ENCODE measurements at regions not wholly inside any gene's neighbourhood (a gene's known extent, or its start where the extent isn't known, plus 50 kb on each side); places are given as distances from the start of the nearest gene placed in this dataset.

GRCh38 chr5:44884036-44884435 lies 75.3 kb downstream of the MRPS30 start:
- no peaks in the 10 kb centered on the region for H3K27me3 ChIP-seq (replicated peaks in 1 of 4; ENCODE audit: control extremely low read depth in 1 of 4, control insufficient read depth in 3 of 4, insufficient read depth in 4 of 4, low read length in 3 of 4)
- H3K27me3 Mint-ChIP-seq, result no peaks in the 10 kb centered on the region
- no peak overlapping the region for H3K9ac ChIP-seq (ENCODE audit: low read length)
- no peaks in the 10 kb centered on the region for H3K36me3 ChIP-seq (replicated peaks in 1 of 2; ENCODE audit: control extremely low read depth in 1 of 2, control insufficient read depth in 1 of 2, extremely low read depth in 1 of 2, insufficient read depth in 2 of 2, low read length in 1 of 2)
- no peak overlapping the region for H2AFZ ChIP-seq (ENCODE audit: insufficient read depth, low read depth, low read length, poor library complexity, severe bottlenecking)
- intact Hi-C loops (cut with micrococcal nuclease), result no loop called here
- H3K9me3 Mint-ChIP-seq (ENCODE audit: insufficient read depth), result peaks cover 5% of the 10 kb centered on the region
- TF ChIP-seq CTCF (IDR thresholded peaks at IDR 0.05), result no peak
- no peak for TF ChIP-seq EZH2 (IDR thresholded peaks at IDR 0.05; ENCODE audit: borderline replicate concordance, insufficient read depth, low read depth, low read length, poor library complexity, severe bottlenecking)
- ATAC-seq (ENCODE audit: low read depth), result no peak
- H3K27ac Mint-ChIP-seq, result no peak overlapping the region
- DNase-seq, result no peak
- H3K4me1 ChIP-seq (ENCODE audit: control insufficient read depth in 2 of 2, insufficient read depth in 2 of 2, low read length in 2 of 2), result no peaks in the 10 kb centered on the region
- H4K20me1 ChIP-seq (ENCODE audit: control insufficient read depth, insufficient read depth, low read length, poor library complexity, severe bottlenecking), result no peaks in the 10 kb centered on the region
- H3K4me3 Mint-ChIP-seq, result no peak overlapping the region
- H3K79me2 ChIP-seq (ENCODE audit: control insufficient read depth, insufficient read depth, low read length), result no peaks in the 10 kb centered on the region
- peaks cover 0 to 9% (median 0%) of the 10 kb centered on the region in 3 donors for H3K9me3 ChIP-seq (ENCODE audit: control extremely low read depth in 1 of 3, control insufficient read depth in 2 of 3, insufficient read depth in 1 of 3, low read length in 2 of 3)
- no peaks in the 10 kb centered on the region for H3K4me1 Mint-ChIP-seq
- WGBS (ENCODE audit: insufficient coverage), result 100% methylated on average over 20 of the region's 26 CpGs
- ChIA-PET POLR2A (no interaction called here), CTCF (no interaction called here)
- H3K4me3 ChIP-seq (ENCODE audit: control extremely low read depth in 1 of 5, extremely low read depth in 1 of 5, insufficient read depth in 1 of 5, low read depth in 2 of 5, low read length in 4 of 5), result no peak overlapping the region
- no peak overlapping the region for H3K4me2 ChIP-seq (replicated peaks; ENCODE audit: low read depth, low read length, poor library complexity, severe bottlenecking)
- H3K27ac ChIP-seq (ENCODE audit: low read length in 2 of 2), result no peak overlapping the region

- H3K27me3 ChIP-seq (replicated peaks in 1 of 4; ENCODE audit: control extremely low read depth in 1 of 4, control insufficient read depth in 3 of 4, insufficient read depth in 4 of 4, low read length in 3 of 4), result no peaks in the 10 kb centered on the region
- H3K9me3 Mint-ChIP-seq (ENCODE audit: insufficient read depth), result peaks cover 5% of the 10 kb centered on the region
- no CpG with 5 or more reads among the region's 1 CpG for WGBS (ENCODE audit: insufficient coverage)
- no peak overlapping the region for H3K9ac ChIP-seq (ENCODE audit: low read length)
- no peaks in the 10 kb centered on the region for H3K4me1 ChIP-seq (ENCODE audit: control insufficient read depth in 2 of 2, insufficient read depth in 2 of 2, low read length in 2 of 2)
- TF ChIP-seq EZH2 (IDR thresholded peaks at IDR 0.05; ENCODE audit: borderline replicate concordance, insufficient read depth, low read depth, low read length, poor library complexity, severe bottlenecking), result no peak
- TF ChIP-seq CTCF (IDR thresholded peaks at IDR 0.05), result no peak
- H3K27ac Mint-ChIP-seq, result no peak overlapping the region
- CTCF ChIA-PET, result no interaction called here
- H3K4me3 ChIP-seq (ENCODE audit: control extremely low read depth in 1 of 5, extremely low read depth in 1 of 5, insufficient read depth in 1 of 5, low read depth in 2 of 5, low read length in 4 of 5), result no peak overlapping the region
- H3K9me3 ChIP-seq (ENCODE audit: control extremely low read depth in 1 of 3, control insufficient read depth in 2 of 3, insufficient read depth in 1 of 3, low read length in 2 of 3), result peaks cover 0 to 9% (median 0%) of the 10 kb centered on the region in 3 donors
- no peaks in the 10 kb centered on the region for H3K4me1 Mint-ChIP-seq
- H3K27me3 Mint-ChIP-seq, result no peaks in the 10 kb centered on the region
- intact Hi-C loops (cut with micrococcal nuclease), result no loop called here
- H3K79me2 ChIP-seq (ENCODE audit: control insufficient read depth, insufficient read depth, low read length), result no peaks in the 10 kb centered on the region
- H4K20me1 ChIP-seq (ENCODE audit: control insufficient read depth, insufficient read depth, low read length, poor library complexity, severe bottlenecking), result no peaks in the 10 kb centered on the region
- DNase-seq (no peak), ATAC-seq (ENCODE audit: low read depth) (no peak)
- no peak overlapping the region for H3K4me3 Mint-ChIP-seq
- no peak overlapping the region for H3K4me2 ChIP-seq (replicated peaks; ENCODE audit: low read depth, low read length, poor library complexity, severe bottlenecking)
- H3K36me3 ChIP-seq (replicated peaks in 1 of 2; ENCODE audit: control extremely low read depth in 1 of 2, control insufficient read depth in 1 of 2, extremely low read depth in 1 of 2, insufficient read depth in 2 of 2, low read length in 1 of 2), result no peaks in the 10 kb centered on the region
- H3K27ac ChIP-seq (ENCODE audit: low read length in 2 of 2), result no peak overlapping the region
- POLR2A ChIA-PET, result no interaction called here
- H2AFZ ChIP-seq (ENCODE audit: insufficient read depth, low read depth, low read length, poor library complexity, severe bottlenecking), result no peak overlapping the region
These were observed 77.2 kb downstream of the MRPS30 start for GRCh38 chr5:44885903-44886302.
